Stromal cell of bone marrow (primary cell): ENCODE measurements at regions not wholly inside any gene's neighbourhood (a gene's known extent, or its start where the extent isn't known, plus 50 kb on each side); places are given as distances from the start of the nearest gene placed in this dataset.
"Not testable (repeated sequence)": the region's sequence is repeated elsewhere in the genome, so short reads cannot be mapped to it uniquely, and the experiment has no call there.

ENCODE experiments used
- DNase-seq: peaks from one replicate; pipeline ENCODE4 v3.0.0-alpha.2; 2012; ENCODE audit warnings: low read depth

GRCh38 chr4:189613207-189613606, 327.5 kb upstream of the FRG1 start:
- no peak for DNase-seq

- DNase-seq: no peak
Observed at GRCh38 chr4:189615217-189615663, 325.4 kb upstream of the FRG1 start.

- not testable (repeated sequence) for DNase-seq
Observed at GRCh38 chr4:189617741-189618140, 322.9 kb upstream of the FRG1 start.

GRCh38 chr4:189619441-189620250, 321.0 kb upstream of the FRG1 start:
- DNase-seq: not testable (repeated sequence)

GRCh38 chr4:189622574-189622973, 318.1 kb upstream of the FRG1 start:
- not testable (repeated sequence) for DNase-seq

- not testable (repeated sequence) for DNase-seq
Observed at GRCh38 chr4:189627041-189627440, 313.6 kb upstream of the FRG1 start.

- not testable (repeated sequence) for DNase-seq
Observed at GRCh38 chr4:189629733-189630132, 310.9 kb upstream of the FRG1 start.

- DNase-seq: not testable (repeated sequence)
Observed at GRCh38 chr4:189630913-189631567, 309.6 kb upstream of the FRG1 start.

GRCh38 chr4:189631568-189631916, 309.1 kb upstream of the FRG1 start:
- not testable (repeated sequence) for DNase-seq

GRCh38 chr4:189650436-189650835, 290.2 kb upstream of the FRG1 start:
- DNase-seq: not testable (repeated sequence)

- DNase-seq: not testable (repeated sequence)
Observed at GRCh38 chr4:189653130-189653653, 287.5 kb upstream of the FRG1 start.

GRCh38 chr4:189653983-189654382, 286.7 kb upstream of the FRG1 start:
- DNase-seq: not testable (repeated sequence)

- DNase-seq: not testable (repeated sequence)
Observed at GRCh38 chr4:189654396-189654795, 286.3 kb upstream of the FRG1 start.

GRCh38 chr4:189655817-189656216, 284.9 kb upstream of the FRG1 start:
- DNase-seq: not testable (repeated sequence)

- no peak for DNase-seq
Observed at GRCh38 chr4:189656641-189657040, 284.0 kb upstream of the FRG1 start.

GRCh38 chr4:189658259-189658658, 282.4 kb upstream of the FRG1 start:
- not testable (repeated sequence) for DNase-seq

GRCh38 chr4:189658831-189659230, 281.8 kb upstream of the FRG1 start:
- not testable (repeated sequence) for DNase-seq

- DNase-seq: no peak
Observed at GRCh38 chr4:189659287-189659686, 281.4 kb upstream of the FRG1 start.

GRCh38 chr4:189660722-189661360, 279.8 kb upstream of the FRG1 start:
- no peak for DNase-seq

GRCh38 chr4:189664693-189665250, 275.9 kb upstream of the FRG1 start:
- no peak for DNase-seq

GRCh38 chr4:189665712-189666305, 274.9 kb upstream of the FRG1 start:
- not testable (repeated sequence) for DNase-seq

GRCh38 chr4:189667386-189667785, 273.3 kb upstream of the FRG1 start:
- DNase-seq: not testable (repeated sequence)
